ENCODE measurements at regions not wholly inside any gene's neighbourhood (a gene's known extent, or its start where the extent isn't known, plus 50 kb on each side); places are given as distances from the start of the nearest gene placed in this dataset.
"Not testable (repeated sequence)": the region's sequence is repeated elsewhere in the genome, so short reads cannot be mapped to it uniquely, and the experiment has no call there.

GRCh38 chr1:99062192-99062591 is 57.5 kb upstream of the PLPPR5 start:
- Histone ChIP-seq H3K9ac (ENCODE audit: insufficient read depth, low read length) (no peak overlapping the region), H3K79me2 (ENCODE audit: control insufficient read depth, insufficient read depth, low read length) (no peaks in the 10 kb centered on the region), H3K4me3 (replicated peaks in 1 of 4; ENCODE audit: control extremely low read depth in 1 of 4, insufficient read depth in 1 of 4, low read depth in 3 of 4, low read length in 4 of 4) (no peak overlapping the region), H3K27me3 (ENCODE audit: control insufficient read depth, insufficient read depth, low read length) (no peaks in the 10 kb centered on the region), H4K20me1 (ENCODE audit: control insufficient read depth, extremely low read depth, insufficient read depth, low read length) (no peaks in the 10 kb centered on the region), H2AFZ (ENCODE audit: low read length) (no peak overlapping the region), H3K4me1 (ENCODE audit: control insufficient read depth, extremely low read depth, insufficient read depth, low read length) (no peaks in the 10 kb centered on the region), H3K36me3 (ENCODE audit: control insufficient read depth, insufficient read depth, low read length) (no peaks in the 10 kb centered on the region), H3K9me3 (ENCODE audit: control insufficient read depth, insufficient read depth, low read depth, low read length) (no peaks in the 10 kb centered on the region), H3K27ac (ENCODE audit: insufficient read depth, low read length) (no peak overlapping the region), H3K4me2 (ENCODE audit: extremely low read depth, insufficient read depth, low read length) (no peak overlapping the region)
- no peak for TF ChIP-seq CTCF (conservative IDR thresholded peaks at IDR 0.05 in 1 of 2, IDR thresholded peaks at IDR 0.05 in 1 of 2; ENCODE audit: low read depth in 1 of 2, low read length in 2 of 2)
- TF ChIP-seq EZH2 (IDR thresholded peaks at IDR 0.05; ENCODE audit: low read length, missing control alignments) = no peak
- no peak for DNase-seq (ENCODE audit: low read depth in 2 of 2)

GRCh38 chr1:99069146-99069545 is 64.5 kb upstream of the PLPPR5 start:
- no peaks in the 10 kb centered on the region for H4K20me1 ChIP-seq (ENCODE audit: control insufficient read depth, extremely low read depth, insufficient read depth, low read length)
- H3K4me1 ChIP-seq (ENCODE audit: control insufficient read depth, extremely low read depth, insufficient read depth, low read length) = no peaks in the 10 kb centered on the region
- H3K9ac ChIP-seq (ENCODE audit: insufficient read depth, low read length) = no peak overlapping the region
- no peaks in the 10 kb centered on the region for H3K9me3 ChIP-seq (ENCODE audit: control insufficient read depth, insufficient read depth, low read depth, low read length)
- TF ChIP-seq EZH2 (IDR thresholded peaks at IDR 0.05; ENCODE audit: low read length, missing control alignments) (no peak), CTCF (conservative IDR thresholded peaks at IDR 0.05 in 1 of 2, IDR thresholded peaks at IDR 0.05 in 1 of 2; ENCODE audit: low read depth in 1 of 2, low read length in 2 of 2) (no peak)
- H3K79me2 ChIP-seq (ENCODE audit: control insufficient read depth, insufficient read depth, low read length) = no peaks in the 10 kb centered on the region
- H2AFZ ChIP-seq (ENCODE audit: low read length) = no peak overlapping the region
- no peak overlapping the region for H3K27ac ChIP-seq (ENCODE audit: insufficient read depth, low read length)
- no peaks in the 10 kb centered on the region for H3K36me3 ChIP-seq (ENCODE audit: control insufficient read depth, insufficient read depth, low read length)
- no peaks in the 10 kb centered on the region for H3K27me3 ChIP-seq (ENCODE audit: control insufficient read depth, insufficient read depth, low read length)
- H3K4me3 ChIP-seq (replicated peaks in 1 of 4; ENCODE audit: control extremely low read depth in 1 of 4, insufficient read depth in 1 of 4, low read depth in 3 of 4, low read length in 4 of 4) = no peak overlapping the region
- DNase-seq (ENCODE audit: low read depth in 2 of 2) = no peak
- no peak overlapping the region for H3K4me2 ChIP-seq (ENCODE audit: extremely low read depth, insufficient read depth, low read length)

- H3K27me3 ChIP-seq (ENCODE audit: control insufficient read depth, insufficient read depth, low read length); H3K9ac ChIP-seq (ENCODE audit: insufficient read depth, low read length); H3K79me2 ChIP-seq (ENCODE audit: control insufficient read depth, insufficient read depth, low read length); H3K9me3 ChIP-seq (ENCODE audit: control insufficient read depth, insufficient read depth, low read depth, low read length); H3K4me1 ChIP-seq (ENCODE audit: control insufficient read depth, extremely low read depth, insufficient read depth, low read length); DNase-seq (ENCODE audit: low read depth in 2 of 2); H3K4me2 ChIP-seq (ENCODE audit: extremely low read depth, insufficient read depth, low read length); H3K36me3 ChIP-seq (ENCODE audit: control insufficient read depth, insufficient read depth, low read length); H2AFZ ChIP-seq (ENCODE audit: low read length); H3K27ac ChIP-seq (ENCODE audit: insufficient read depth, low read length); H3K4me3 ChIP-seq (replicated peaks in 1 of 4; ENCODE audit: control extremely low read depth in 1 of 4, insufficient read depth in 1 of 4, low read depth in 3 of 4, low read length in 4 of 4); H4K20me1 ChIP-seq (ENCODE audit: control insufficient read depth, extremely low read depth, insufficient read depth, low read length): not testable (repeated sequence)
Observed at GRCh38 chr1:99078529-99078928, 73.9 kb upstream of the PLPPR5 start.

GRCh38 chr1:99082366-99082765 is 77.7 kb upstream of the PLPPR5 start:
- H3K9me3 ChIP-seq (ENCODE audit: control insufficient read depth, insufficient read depth, low read depth, low read length) = no peaks in the 10 kb centered on the region
- H3K36me3 ChIP-seq (ENCODE audit: control insufficient read depth, insufficient read depth, low read length) = no peaks in the 10 kb centered on the region
- no peak overlapping the region for H3K4me2 ChIP-seq (ENCODE audit: extremely low read depth, insufficient read depth, low read length)
- H3K4me1 ChIP-seq (ENCODE audit: control insufficient read depth, extremely low read depth, insufficient read depth, low read length) = no peaks in the 10 kb centered on the region
- no peak overlapping the region for H2AFZ ChIP-seq (ENCODE audit: low read length)
- no peaks in the 10 kb centered on the region for H3K79me2 ChIP-seq (ENCODE audit: control insufficient read depth, insufficient read depth, low read length)
- no peak for DNase-seq (ENCODE audit: low read depth in 2 of 2)
- no peaks in the 10 kb centered on the region for H4K20me1 ChIP-seq (ENCODE audit: control insufficient read depth, extremely low read depth, insufficient read depth, low read length)
- no peak overlapping the region for H3K27ac ChIP-seq (ENCODE audit: insufficient read depth, low read length)
- H3K9ac ChIP-seq (ENCODE audit: insufficient read depth, low read length) = no peak overlapping the region
- no peak overlapping the region for H3K4me3 ChIP-seq (replicated peaks in 1 of 4; ENCODE audit: control extremely low read depth in 1 of 4, insufficient read depth in 1 of 4, low read depth in 3 of 4, low read length in 4 of 4)
- TF ChIP-seq CTCF (conservative IDR thresholded peaks at IDR 0.05 in 1 of 2, IDR thresholded peaks at IDR 0.05 in 1 of 2; ENCODE audit: low read depth in 1 of 2, low read length in 2 of 2) (no peak), EZH2 (IDR thresholded peaks at IDR 0.05; ENCODE audit: low read length, missing control alignments) (no peak)
- no peaks in the 10 kb centered on the region for H3K27me3 ChIP-seq (ENCODE audit: control insufficient read depth, insufficient read depth, low read length)
